Suppressor macrophage treated with lipopolysaccharide for 4 hours (primary cell): ENCODE measurements at regions not wholly inside any gene's neighbourhood (a gene's known extent, or its start where the extent isn't known, plus 50 kb on each side); places are given as distances from the start of the nearest gene placed in this dataset.

ENCODE experiments used
- DNase-seq: peaks from one replicate; pipeline ENCODE4 v3.0.0-alpha.2; 2020

- no peak for DNase-seq
Measured at GRCh38 chr2:64322433-64322832, 131.5 kb upstream of the LGALSL start.

GRCh38 chr2:64323197-64323596 is 130.8 kb upstream of the LGALSL start:
- DNase-seq = no peak

GRCh38 chr2:64324746-64325410 is 129.1 kb upstream of the LGALSL start:
- DNase-seq = no peak

- peak; percentile 81 for DNase-seq
Measured at GRCh38 chr2:64325477-64325851, 128.5 kb upstream of the LGALSL start.

- DNase-seq = peak; percentile 49
Measured at GRCh38 chr2:64325852-64326577, 127.9 kb upstream of the LGALSL start.

GRCh38 chr2:64326578-64327050 is 127.3 kb upstream of the LGALSL start:
- DNase-seq = no peak

- DNase-seq = peak; percentile 18
Measured at GRCh38 chr2:64327129-64327509, 126.8 kb upstream of the LGALSL start.

GRCh38 chr2:64327510-64328414 is 126.2 kb upstream of the LGALSL start:
- peak; percentile 64 for DNase-seq

- peak; percentile 44 for DNase-seq
Measured at GRCh38 chr2:64328415-64328722, 125.6 kb upstream of the LGALSL start.

- DNase-seq = no peak
Measured at GRCh38 chr2:64328756-64329155, 125.2 kb upstream of the LGALSL start.

GRCh38 chr2:64329848-64330247 is 124.1 kb upstream of the LGALSL start:
- peak; percentile 70 for DNase-seq

GRCh38 chr2:64330281-64331113 is 123.5 kb upstream of the LGALSL start:
- DNase-seq = peak; percentile 94

- no peak for DNase-seq
Measured at GRCh38 chr2:64331114-64331645, 122.8 kb upstream of the LGALSL start.

GRCh38 chr2:64331849-64332699 is 121.9 kb upstream of the LGALSL start:
- no peak for DNase-seq

GRCh38 chr2:64336171-64336570 is 117.8 kb upstream of the LGALSL start:
- DNase-seq = no peak

GRCh38 chr2:64337314-64337713 is 116.6 kb upstream of the LGALSL start:
- no peak for DNase-seq

- DNase-seq = no peak
Measured at GRCh38 chr2:64338108-64338507, 115.9 kb upstream of the LGALSL start.

- DNase-seq = no peak
Measured at GRCh38 chr2:64338910-64339500, 115.0 kb upstream of the LGALSL start.

- no peak for DNase-seq
Measured at GRCh38 chr2:64341461-64341860, 112.5 kb upstream of the LGALSL start.

GRCh38 chr2:64342195-64343099 is 111.5 kb upstream of the LGALSL start:
- DNase-seq = no peak
